Lower leg skin (tissue), 3 donors: ENCODE measurements at regions not wholly inside any gene's neighbourhood (a gene's known extent, or its start where the extent isn't known, plus 50 kb on each side); places are given as distances from the start of the nearest gene placed in this dataset.

Source experiments
- CTCF ChIP-seq, 3 donors: fragments of 450-650 bp; IDR thresholded peaks; one replicate each; pipeline ENCODE4 v1.5.1; 2016; ENCODE audit warnings: antibody characterized with exemption in 3 of 3, mild to moderate bottlenecking in 3 of 3, moderate library complexity in 2 of 3
- POLR2A ChIP-seq, 2 donors: fragments of 450-650 bp; IDR thresholded peaks; one replicate each; pipeline ENCODE4 v1.6.1; 2016 to 2017; ENCODE audit warnings: antibody characterized with exemption in 2 of 2, mild to moderate bottlenecking in 1 of 2, moderate library complexity in 1 of 2

- TF ChIP-seq CTCF (IDR thresholded peaks at IDR 0.05) (no peak), POLR2A (IDR thresholded peaks at IDR 0.05) (no peak)
Observed at GRCh38 chr21:23017989-23018388, 2019.8 kb downstream of the NCAM2 start.
